HepG2 (cell line): ENCODE measurements at regions not wholly inside any gene's neighbourhood (a gene's known extent, or its start where the extent isn't known, plus 50 kb on each side); places are given as distances from the start of the nearest gene placed in this dataset.

Experiments
- ARID5B ChIP-seq: IDR thresholded peaks from 2 replicates; pipeline ENCODE4 v1.4.0; 2020; ENCODE audit warnings: mild to moderate bottlenecking, missing genetic modification reagents
- GRHL1 ChIP-seq: sonication (generic); formaldehyde crosslinking; conservative IDR thresholded peaks from 2 replicates; pipeline ENCODE4 v1.8.0; 2022; ENCODE audit warnings: missing genetic modification reagents
- HNF1B ChIP-seq: sonication (generic); formaldehyde crosslinking; IDR thresholded peaks from 2 replicates; pipeline ENCODE4 v1.5.1; 2020; ENCODE audit warnings: mild to moderate bottlenecking, moderate library complexity, missing genetic modification reagents
- TEAD3 ChIP-seq: optimal IDR thresholded peaks from 2 replicates; pipeline ENCODE3; 2016; ENCODE audit warnings: borderline replicate concordance
- ZNF296 ChIP-seq: sonication (generic); formaldehyde crosslinking; conservative IDR thresholded peaks from 2 replicates; pipeline ENCODE4 v1.5.0; 2020; ENCODE audit warnings: mild to moderate bottlenecking, missing genetic modification reagents
- ZNF772 ChIP-seq: sonication (generic); formaldehyde crosslinking; IDR thresholded peaks from 2 replicates; pipeline ENCODE4 v1.5.0; 2020; ENCODE audit warnings: mild to moderate bottlenecking, missing genetic modification reagents

GRCh38 chr4:145988628-145989027 is 50.0 kb upstream of the ZNF827 start (continued):
- TF ChIP-seq ZNF296 (CRISPR knock-in tag) (no peak), HNF1B (CRISPR knock-in tag) (no peak), ZNF772 (CRISPR knock-in tag) (no peak), TEAD3 (no peak), ARID5B (CRISPR knock-in tag) (no peak), GRHL1 (CRISPR knock-in tag) (no peak)
